ENCODE measurements at regions not wholly inside any gene's neighbourhood (a gene's known extent, or its start where the extent isn't known, plus 50 kb on each side); places are given as distances from the start of the nearest gene placed in this dataset.
"Not testable (repeated sequence)": the region's sequence is repeated elsewhere in the genome, so short reads cannot be mapped to it uniquely, and the experiment has no call there.

GRCh38 chr1:195218428-195219212 lies 1389.6 kb downstream of the KCNT2 start:
- no peak for DNase-seq (ENCODE audit: low read depth in 2 of 2)

DNA sequence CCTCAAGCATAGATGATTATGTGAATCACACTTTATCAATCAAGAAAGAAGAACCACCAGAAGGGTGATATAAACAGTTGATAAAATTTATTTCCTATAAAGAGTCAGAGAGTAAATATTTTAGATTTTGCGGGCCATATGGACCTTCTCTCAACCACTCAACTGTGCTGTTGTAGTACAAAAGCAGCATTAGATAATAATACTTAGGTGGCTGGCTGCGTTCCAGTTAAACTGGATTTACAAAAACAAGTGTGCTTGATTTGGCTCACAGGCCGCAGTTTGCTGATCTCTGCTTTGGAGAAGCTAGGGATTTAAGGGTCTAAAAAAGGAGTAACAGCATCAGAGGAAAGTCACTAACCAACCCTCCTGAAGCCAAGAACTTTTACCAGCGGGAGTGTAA lies 1406.0 kb downstream of the KCNT2 start:
- no peak for DNase-seq (ENCODE audit: low read depth in 2 of 2)

GRCh38 chr1:195200772-195201171 lies 1407.5 kb downstream of the KCNT2 start:
- no peak for DNase-seq (ENCODE audit: low read depth in 2 of 2)

GRCh38 chr1:195197116-195197515 lies 1411.1 kb downstream of the KCNT2 start:
- DNase-seq (ENCODE audit: low read depth in 2 of 2), result no peak

GRCh38 chr1:195195423-195196057 lies 1412.7 kb downstream of the KCNT2 start:
- no peak for DNase-seq (ENCODE audit: low read depth in 2 of 2)

DNA sequence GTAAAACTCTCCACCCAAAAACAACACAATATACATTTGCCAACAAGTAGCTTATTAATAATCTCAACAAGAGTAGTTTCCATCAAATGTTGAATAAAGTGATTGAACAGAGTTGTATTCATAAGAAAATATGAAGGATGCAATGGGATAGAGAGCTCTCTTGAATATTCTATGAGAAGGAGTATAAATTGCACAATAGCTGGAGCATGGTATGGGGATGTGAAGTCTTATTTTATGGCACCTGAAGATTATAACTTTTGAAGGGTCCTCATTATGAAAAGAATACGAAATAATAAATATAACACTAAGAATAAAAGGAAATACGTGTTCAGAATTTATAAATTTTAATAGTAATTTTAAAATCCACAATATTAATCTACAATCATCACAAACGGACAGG lies 1415.1 kb downstream of the KCNT2 start:
- DNase-seq (ENCODE audit: low read depth in 2 of 2), result no peak

- no peak for DNase-seq (ENCODE audit: low read depth in 2 of 2)
Observed at GRCh38 chr1:195188821-195189220, 1419.4 kb downstream of the KCNT2 start.

DNA sequence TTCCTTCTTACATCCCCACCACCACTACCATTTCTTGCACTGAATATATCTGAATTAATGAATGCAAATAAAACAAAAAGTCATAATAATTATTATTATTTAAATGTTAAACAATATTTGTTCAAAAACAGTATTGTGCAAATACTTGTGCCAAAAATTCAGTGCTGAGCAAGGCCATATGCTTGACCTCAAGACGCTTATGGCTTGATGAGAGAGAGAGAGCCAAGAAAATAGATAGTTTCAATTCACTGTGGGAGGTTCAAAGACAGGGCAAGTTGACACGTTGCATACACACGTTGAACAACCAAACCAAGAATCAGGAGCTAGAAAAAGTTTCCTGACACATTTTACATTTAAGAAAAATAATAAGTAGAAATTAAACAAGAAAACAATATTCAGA lies 1421.7 kb downstream of the KCNT2 start:
- DNase-seq (ENCODE audit: low read depth in 2 of 2), result no peak

DNA sequence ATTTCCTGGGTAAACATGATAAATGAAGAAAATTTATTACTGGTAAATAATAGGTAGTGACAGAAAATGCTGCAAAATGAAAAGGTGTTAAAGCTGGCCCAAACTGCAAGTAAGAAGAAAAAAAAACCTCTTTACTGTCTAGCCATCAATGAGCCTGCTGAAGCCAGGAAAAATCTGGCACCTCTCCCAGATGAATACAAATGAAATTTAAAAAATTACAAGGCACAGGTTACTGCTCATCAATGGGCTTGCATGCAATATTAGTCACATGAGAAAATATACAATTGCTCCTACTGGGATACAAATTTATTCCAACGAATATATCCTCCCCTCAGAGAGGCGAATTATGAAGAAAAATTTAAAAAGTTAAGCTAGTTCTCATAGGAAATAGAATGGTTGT lies 1422.5 kb downstream of the KCNT2 start:
- no peak for DNase-seq (ENCODE audit: low read depth in 2 of 2)

DNA sequence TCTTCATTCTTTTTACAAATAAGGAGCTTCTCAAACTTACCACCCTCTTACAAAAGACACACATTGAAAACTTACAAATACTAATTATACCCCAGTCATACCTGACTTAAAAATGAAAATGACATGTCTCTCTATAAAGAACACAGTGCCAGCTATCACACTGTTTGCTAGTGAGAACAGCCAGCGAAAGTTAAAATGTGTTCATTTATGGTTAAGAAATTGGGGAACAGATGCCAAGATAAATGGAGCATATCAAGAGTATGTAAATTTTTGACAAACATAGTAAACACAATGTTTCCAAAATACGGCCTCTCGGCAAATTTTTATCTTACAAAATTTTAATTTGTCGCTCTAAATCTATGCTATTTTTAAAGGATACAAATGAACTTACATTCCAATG lies 1422.9 kb downstream of the KCNT2 start:
- no peak for DNase-seq (ENCODE audit: low read depth in 2 of 2)

DNA sequence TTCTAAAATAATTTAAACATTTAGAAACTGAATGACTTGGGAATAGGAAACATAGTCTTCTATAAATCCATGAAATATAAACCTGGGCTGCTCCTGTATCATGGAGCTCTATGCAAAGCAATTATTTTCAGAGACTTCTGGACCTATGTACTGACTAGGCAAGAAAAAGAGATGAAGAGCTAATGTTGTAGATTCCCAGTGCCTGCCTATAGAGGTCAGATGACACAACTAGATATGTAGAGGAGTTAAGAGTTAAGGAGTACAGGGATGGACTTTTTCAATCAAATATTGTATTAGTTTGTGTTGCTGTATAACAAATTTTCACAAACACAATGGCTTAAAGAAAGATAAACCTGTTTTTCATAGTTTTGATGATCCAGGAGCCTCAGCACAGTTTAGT lies 1434.5 kb downstream of the KCNT2 start:
- no peak for DNase-seq (ENCODE audit: low read depth in 2 of 2)

DNA sequence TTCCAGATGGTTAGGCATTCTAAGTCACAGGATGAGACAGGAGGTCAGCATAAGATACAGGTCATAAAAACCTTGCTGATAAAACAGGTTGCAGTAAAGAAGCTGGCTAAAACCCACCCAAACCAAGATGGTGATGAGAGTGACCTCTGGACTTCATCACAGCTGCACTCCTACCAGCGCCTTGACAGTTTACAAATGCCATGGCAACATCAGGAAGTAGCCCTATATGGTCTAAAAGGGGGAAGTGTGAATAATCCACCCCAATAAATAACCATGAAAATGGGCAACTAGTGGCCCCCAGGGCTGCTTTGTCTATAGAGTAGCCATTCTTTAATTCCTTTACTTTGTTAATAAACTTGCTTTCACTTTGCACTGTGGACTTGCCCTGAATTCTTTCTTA lies 1448.4 kb downstream of the KCNT2 start:
- not testable (repeated sequence) for DNase-seq (ENCODE audit: low read depth in 2 of 2)

DNA sequence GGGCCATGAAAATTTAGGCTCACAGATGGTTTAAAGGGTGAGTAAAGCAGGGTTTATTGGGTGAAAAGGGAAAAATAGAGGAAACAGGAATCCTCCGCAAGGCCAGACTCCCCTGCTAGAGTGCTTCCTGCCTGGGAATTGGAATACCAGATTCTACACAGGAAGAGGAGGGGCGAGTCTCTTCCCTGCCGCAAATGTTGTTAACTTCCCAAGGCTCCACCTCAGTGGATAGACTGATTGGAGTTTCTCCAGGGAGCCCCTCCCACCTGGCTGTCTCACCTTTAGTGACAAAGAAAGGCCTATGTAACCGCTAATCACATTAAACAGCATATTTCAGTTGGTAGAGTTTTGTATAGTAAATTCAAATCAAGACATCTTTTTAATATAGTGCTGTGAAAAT lies 1450.1 kb downstream of the KCNT2 start:
- DNase-seq (ENCODE audit: low read depth in 2 of 2), result no peak

DNA sequence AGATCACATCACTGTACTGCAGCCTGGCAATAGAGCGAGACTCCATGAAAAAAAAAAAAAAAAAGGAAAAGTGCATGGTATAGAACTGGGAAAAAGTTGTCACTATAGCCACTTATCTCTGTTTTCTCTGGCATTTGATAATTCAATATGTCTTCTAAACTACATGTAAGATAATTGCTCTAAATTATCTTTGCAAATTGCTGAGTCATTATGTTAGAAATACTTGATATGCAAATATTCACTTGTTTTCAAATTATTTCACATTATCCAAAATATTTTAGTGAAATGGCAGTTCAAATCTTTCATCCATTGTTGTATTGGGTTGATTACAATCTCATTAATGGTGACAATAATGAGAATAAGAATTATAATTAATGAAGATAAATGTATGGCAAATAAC lies 1455.1 kb downstream of the KCNT2 start:
- DNase-seq (ENCODE audit: low read depth in 2 of 2), result no peak

DNA sequence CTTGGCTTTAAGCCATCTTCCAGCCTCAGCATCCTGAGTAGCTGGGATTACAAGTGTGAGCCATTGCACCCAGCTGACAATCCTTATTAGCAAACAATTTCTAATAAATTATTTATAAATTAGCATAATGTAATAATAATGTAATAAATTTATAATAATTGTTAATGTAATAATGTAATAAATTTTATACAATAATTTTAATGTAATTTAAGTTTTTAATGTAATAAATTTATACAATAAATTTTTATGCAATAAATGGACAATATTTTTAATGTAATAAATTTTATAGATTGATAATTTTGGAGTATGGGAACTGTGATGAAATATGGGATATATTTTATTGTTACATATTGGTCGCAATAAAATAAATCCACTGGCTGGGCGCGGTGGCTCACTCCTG lies 1457.5 kb downstream of the KCNT2 start:
- no peak for DNase-seq (ENCODE audit: low read depth in 2 of 2)

DNA sequence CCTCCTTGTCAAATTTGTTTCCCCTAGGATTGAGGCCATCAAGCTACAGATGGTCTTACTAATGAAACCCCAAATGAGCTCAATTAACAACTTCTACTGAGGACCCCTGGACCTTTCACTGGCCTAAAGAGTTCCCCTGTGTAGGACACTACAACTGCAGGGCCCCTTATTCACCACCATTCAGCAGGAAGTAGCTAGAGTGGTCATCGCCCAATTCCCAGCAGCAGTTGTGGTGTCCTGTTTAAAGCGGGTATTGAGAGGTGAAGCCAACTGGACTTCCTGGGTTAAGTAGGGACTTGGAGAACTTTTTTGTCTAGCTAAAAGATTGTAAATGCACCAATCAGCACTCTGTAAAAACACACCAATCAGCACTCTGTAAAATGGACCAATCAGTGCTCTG lies 1466.9 kb downstream of the KCNT2 start:
- no peak for DNase-seq (ENCODE audit: low read depth in 2 of 2)

DNA sequence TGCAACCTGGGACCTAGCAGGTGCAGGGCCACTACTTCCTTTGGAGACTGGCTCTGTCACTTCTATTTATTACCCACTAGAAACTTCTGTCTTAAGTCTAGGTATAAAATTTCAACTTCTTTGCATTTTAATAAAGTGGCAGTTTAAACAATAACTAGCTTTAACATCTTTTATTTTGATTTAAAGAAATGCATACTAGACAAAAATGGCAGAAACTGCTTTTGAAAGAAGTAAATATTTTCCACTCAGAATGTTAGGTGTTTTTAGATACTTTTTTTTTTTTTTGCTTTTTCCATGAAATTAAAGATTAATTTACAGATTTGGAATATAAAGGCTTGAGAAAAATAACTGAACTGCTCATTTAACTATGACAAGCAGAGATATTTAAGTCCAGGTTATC lies 1477.6 kb downstream of the KCNT2 start:
- DNase-seq (ENCODE audit: low read depth in 2 of 2), result no peak

GRCh38 chr1:195122497-195122896 lies 1485.7 kb downstream of the KCNT2 start:
- no peak for DNase-seq (ENCODE audit: low read depth in 2 of 2)

- no peak for DNase-seq (ENCODE audit: low read depth in 2 of 2)
Observed at GRCh38 chr1:195113471-195113870, 1494.8 kb downstream of the KCNT2 start.

- no peak for DNase-seq (ENCODE audit: low read depth in 2 of 2)
Observed at GRCh38 chr1:195105773-195106172, 1502.5 kb downstream of the KCNT2 start.

DNA sequence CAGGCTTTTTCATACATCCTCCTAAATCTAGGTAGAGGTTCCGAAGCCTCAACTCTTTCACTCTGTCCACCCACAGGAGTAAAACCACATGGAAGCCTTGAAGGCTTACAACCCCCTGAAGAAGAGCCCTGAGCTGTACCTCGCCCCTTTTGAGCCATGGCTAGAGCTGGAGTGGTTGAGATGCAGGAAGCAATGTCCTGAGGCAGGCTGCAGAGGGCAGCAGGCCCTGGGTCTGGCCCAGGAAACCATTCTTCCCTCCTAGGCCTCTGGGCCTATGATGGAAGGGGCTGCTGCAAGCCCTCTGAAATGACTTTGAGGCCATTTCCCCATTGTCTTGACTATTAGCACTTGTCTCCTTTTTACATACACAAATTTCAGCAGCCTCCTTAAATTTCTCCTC lies 1503.0 kb downstream of the KCNT2 start:
- no peak for DNase-seq (ENCODE audit: low read depth in 2 of 2)

- DNase-seq (ENCODE audit: low read depth in 2 of 2), result no peak
Observed at GRCh38 chr1:195097316-195097715, 1510.9 kb downstream of the KCNT2 start.

DNA sequence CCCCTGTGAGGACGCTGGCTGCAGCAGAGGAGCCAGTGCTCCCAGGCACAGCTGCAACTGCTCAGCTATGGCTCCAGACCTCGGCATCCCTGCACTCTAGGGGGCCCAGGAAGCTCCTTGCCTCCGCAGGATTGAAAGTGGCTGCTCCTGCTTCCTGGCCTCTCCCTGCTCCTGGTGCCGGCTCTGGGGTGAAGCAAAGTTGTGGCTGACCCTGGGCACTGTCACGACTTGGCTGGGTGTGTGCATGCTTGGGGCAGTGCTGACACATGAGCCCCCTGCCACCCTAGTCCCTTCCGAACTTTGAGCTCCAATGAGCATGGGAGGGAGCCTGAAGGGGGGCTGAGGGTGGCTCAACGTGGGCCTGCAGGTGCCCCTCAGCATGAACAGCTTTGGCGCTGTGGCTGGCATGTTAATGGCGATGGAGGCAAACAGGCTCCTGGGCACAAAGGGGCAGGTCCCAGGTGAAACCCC lies 1512.2 kb downstream of the KCNT2 start:
- DNase-seq (ENCODE audit: low read depth in 2 of 2), result no peak

- DNase-seq (ENCODE audit: low read depth in 2 of 2), result no peak
Observed at GRCh38 chr1:195085196-195085595, 1523.0 kb downstream of the KCNT2 start.

Measured in stimulated activated CD8-positive, alpha-beta memory T cell treated with anti-CD3 and anti-CD28 coated beads, Interleukin-15, amount 100 ng/mL, for 48 hours (primary cell).